HepG2 (cell line): ENCODE measurements at regions not wholly inside any gene's neighbourhood (a gene's known extent, or its start where the extent isn't known, plus 50 kb on each side); places are given as distances from the start of the nearest gene placed in this dataset.

Experiments
- ATAC-seq: fragments of 200-7000 bp; cut with Tn5 transposase; 3 replicates; pipeline ENCODE4 v1.9.1; 2020; ENCODE audit warnings: mild to moderate bottlenecking, moderate library complexity
- BruUV-seq: library from RNA; stranded (reverse); fragments of 400-500 nt; replicated peaks from 2 replicates; lab custom pipeline; 2021; lab: Mats Ljungman, UMichigan
- CTCF ChIA-PET: fragments of 300-600 bp; formaldehyde crosslinking; extraction: SDS; loops from one replicate; lab custom pipeline; 2021; ENCODE audit warnings: low total read pairs, inconsistent platforms, low intra/inter-chr PET ratio; lab: Yijun Ruan, JAX
- POLR2A ChIA-PET: fragments of 350-600 bp; sonication (Branson Sonifier 250); formaldehyde crosslinking; loops from one replicate; lab custom pipeline; 2020; ENCODE audit warnings: antibody characterized with exemption, inconsistent platforms; lab: Yijun Ruan, JAX
- DNase-seq: peaks from one replicate; pipeline ENCODE4 v3.0.0-alpha.2; 2015; ENCODE audit warnings: low spot score
- FAIRE-seq: peaks from 3 replicates; lab custom pipeline; 2011; peaks lifted over from hg19 to GRCh38; lab: Jason Lieb, UNC
- H2AFZ ChIP-seq: one replicate; pipeline ENCODE4 v1.6.1; 2011; ENCODE audit warnings: low read length, inconsistent platforms
- H3K27ac ChIP-seq: fragments of 300-600 bp; 3 replicates; pipeline ENCODE4 v1.8.0; 2011; ENCODE audit warnings: mixed run types, mild to moderate bottlenecking, mixed read lengths, low read length, inconsistent platforms; ENCODE audit not compliant: insufficient read depth; ENCODE audit errors: extremely low read length
- H3K27me3 ChIP-seq, 2 experiments: fragments of 200-600 bp in 1 of 2; 2 replicates in 1 of 2; 3 replicates in 1 of 2; pipeline versions ENCODE4 v1.6.0 to v1.8.0; 2011; ENCODE audit warnings: low read length in 2 of 2, mild to moderate bottlenecking in 2 of 2, moderate library complexity in 2 of 2, inconsistent platforms in 1 of 2; ENCODE audit not compliant: insufficient read depth in 2 of 2, control insufficient read depth in 1 of 2
- H3K36me3 ChIP-seq, 2 experiments: fragments of 200-600 bp in 1 of 2; replicated peaks in 1 of 2; 2 replicates in 1 of 2; 3 replicates in 1 of 2; pipeline versions ENCODE4 v1.5.1 to v1.8.0; 2011; ENCODE audit warnings: low read length in 2 of 2, inconsistent platforms in 1 of 2; ENCODE audit not compliant: insufficient read depth in 2 of 2, control insufficient read depth in 1 of 2
- H3K4me1 ChIP-seq: 2 replicates; pipeline ENCODE4 v1.5.1; 2012; ENCODE audit warnings: low read length, inconsistent platforms; ENCODE audit not compliant: insufficient read depth
- H3K4me2 ChIP-seq: 2 replicates; pipeline ENCODE4 v1.6.0; 2011; ENCODE audit warnings: low read depth, low read length, inconsistent platforms
- H3K4me3 ChIP-seq, 3 experiments: fragments of 200-600 bp in 1 of 3; sonication (generic), shearing (Covaris generic) in 1 of 3; replicated peaks in 1 of 3; 2 replicates each; pipeline ENCODE4 v1.5.1; 2011 to 2016; ENCODE audit warnings: low read length in 3 of 3, inconsistent platforms in 2 of 3, low read depth in 2 of 3, mild to moderate bottlenecking in 2 of 3, control low read depth in 1 of 3, mixed read lengths in 1 of 3; ENCODE audit not compliant: insufficient read depth in 1 of 3
- H3K79me2 ChIP-seq: one replicate; pipeline ENCODE4 v1.6.1; 2011; ENCODE audit warnings: low read length, inconsistent platforms; ENCODE audit not compliant: insufficient read depth
- H3K9ac ChIP-seq: 2 replicates; pipeline ENCODE4 v1.6.0; 2011; ENCODE audit warnings: mild to moderate bottlenecking, low read depth, low read length, inconsistent platforms; ENCODE audit not compliant: insufficient read depth
- H3K9me3 ChIP-seq: 2 replicates; pipeline ENCODE4 v1.5.1; 2012; ENCODE audit warnings: mild to moderate bottlenecking, low read length
- H4K20me1 ChIP-seq: 2 replicates; pipeline ENCODE4 v1.6.0; 2011; ENCODE audit warnings: inconsistent platforms, mild to moderate bottlenecking, low read length, moderate library complexity; ENCODE audit not compliant: insufficient read depth
- CTCF ChIP-seq: sonication (generic); formaldehyde crosslinking; IDR thresholded peaks from 2 replicates; pipeline ENCODE4 v1.5.0; 2020; ENCODE audit warnings: mild to moderate bottlenecking, missing genetic modification reagents, moderate library complexity
- ELF3 ChIP-seq: IDR thresholded peaks from 2 replicates; pipeline ENCODE4 v1.6.1; 2016; ENCODE audit warnings: missing genetic modification reagents, missing compliant biosample characterization
- HMGXB4 ChIP-seq, 2 experiments: sonication (generic) in 1 of 2; formaldehyde crosslinking in 1 of 2; IDR thresholded peaks; 2 replicates each; pipeline versions ENCODE4 v1.4.0 to v1.6.1; 2018 to 2020; ENCODE audit warnings: missing genetic modification reagents in 2 of 2, borderline replicate concordance in 1 of 2, low read depth in 1 of 2, mild to moderate bottlenecking in 1 of 2, missing biosample characterization in 1 of 2
- HOXA5 ChIP-seq: sonication (generic); formaldehyde crosslinking; IDR thresholded peaks from 2 replicates; pipeline ENCODE4 v1.4.0; 2020; ENCODE audit warnings: missing genetic modification reagents
- MIXL1 ChIP-seq: IDR thresholded peaks from 2 replicates; pipeline ENCODE4 v1.6.1; 2016
- RAD21 ChIP-seq: fragments of 450-650 bp; formaldehyde crosslinking; IDR thresholded peaks from 2 replicates; pipeline ENCODE4 v1.5.0; 2020; ENCODE audit warnings: mild to moderate bottlenecking
- SMC3 ChIP-seq: IDR thresholded peaks from 2 replicates; pipeline ENCODE4 v1.6.1; 2011; ENCODE audit warnings: low read length, improper control_type of control experiment
- STAG1 ChIP-seq: sonication (generic); formaldehyde crosslinking; IDR thresholded peaks from 2 replicates; pipeline ENCODE4 v1.4.0; 2020; ENCODE audit warnings: missing genetic modification reagents
- TBX2 ChIP-seq: sonication (generic); formaldehyde crosslinking; IDR thresholded peaks from 2 replicates; pipeline ENCODE4 v1.5.0; 2020; ENCODE audit warnings: missing genetic modification reagents, mild to moderate bottlenecking, borderline replicate concordance
- TRIM22 ChIP-seq: fragments of 450-650 bp; IDR thresholded peaks from 2 replicates; pipeline ENCODE4 v1.6.1; 2017
- ZFP36 ChIP-seq: fragments of 150-350 bp; IDR thresholded peaks from 2 replicates; pipeline ENCODE4 v1.6.1; 2018; ENCODE audit warnings: borderline replicate concordance, low read length, low read depth; ENCODE audit not compliant: partially characterized antibody
- ZNF501 ChIP-seq: sonication (generic); formaldehyde crosslinking; IDR thresholded peaks from 2 replicates; pipeline ENCODE4 v1.5.1; 2020; ENCODE audit warnings: mild to moderate bottlenecking, moderate library complexity, missing genetic modification reagents
- ZNF547 ChIP-seq: sonication (generic); formaldehyde crosslinking; IDR thresholded peaks from 2 replicates; pipeline ENCODE4 v1.5.1; 2020; ENCODE audit warnings: mild to moderate bottlenecking, missing genetic modification reagents
- ZNF598 ChIP-seq: sonication (generic); formaldehyde crosslinking; IDR thresholded peaks from 2 replicates; pipeline ENCODE4 v1.5.1; 2020; ENCODE audit warnings: mild to moderate bottlenecking, missing genetic modification reagents, borderline replicate concordance
- ZSCAN21 ChIP-seq: sonication (generic); formaldehyde crosslinking; IDR thresholded peaks from 2 replicates; pipeline ENCODE4 v1.8.0; 2022; ENCODE audit warnings: mild to moderate bottlenecking, missing genetic modification reagents, moderate library complexity, borderline replicate concordance
- WGBS: methylation state at CpG from one replicate; pipeline ENCODE4 v1.1.6; 2017; ENCODE audit warnings: low lambda C conversion rate; 5-methylcytosine and 5-hydroxymethylcytosine counted together
- in situ Hi-C: cut with HindIII; loops from 2 replicates; pipeline ENCODE4 v1.10.0; 2017; ENCODE audit warnings: low pct_unique_long_range_greater_than_20kb; ENCODE audit not compliant: extremely low pct_ligation_motif_present
- intact Hi-C: fragments of 100-400 bp; cut with micrococcal nuclease; formaldehyde crosslinking; loops from one replicate; pipeline ENCODE4 v1.10.0; 2022; ENCODE audit not compliant: unreplicated experiment

- intact Hi-C loops, result loop anchor here (1.0 to 2.0 kb wide), 3 partner anchors 297 to 1712 kb away; no protein-coding TSS in a partner anchor
- ChIA-PET POLR2A (no interaction called here), CTCF (interaction anchor here (0.9 to 1.7 kb wide), 4 partner anchors 321 to 1782 kb away, joined by 3 to 11 read pairs (median 6); no protein-coding TSS in a partner anchor)
- peak; percentile 73 for FAIRE-seq
- BruUV-seq, result no TSS peak
- peak; percentile 62 for DNase-seq
- no peak overlapping the region for H2AFZ ChIP-seq
- H3K4me1 ChIP-seq, result peaks cover 5% of the 10 kb centered on the region
- 29% methylated on average over 7 of the region's 7 CpGs for WGBS
- no peaks in the 10 kb centered on the region for H3K27me3 ChIP-seq
- peak; percentile 89 for ATAC-seq
- H4K20me1 ChIP-seq, result no peaks in the 10 kb centered on the region
- no peaks in the 10 kb centered on the region for H3K36me3 ChIP-seq
- H3K4me3 ChIP-seq, result no peak overlapping the region
- H3K9ac ChIP-seq, result no peak overlapping the region
- no peak overlapping the region for H3K27ac ChIP-seq
- no peaks in the 10 kb centered on the region for H3K9me3 ChIP-seq
- H3K79me2 ChIP-seq, result no peaks in the 10 kb centered on the region
- H3K4me2 ChIP-seq, result no peak overlapping the region
- peak; percentile 91 for TF ChIP-seq MIXL1
- no peak for TF ChIP-seq ZSCAN21
- no peak for TF ChIP-seq ZNF501 (CRISPR knock-in tag)
- TF ChIP-seq ZNF547 (CRISPR knock-in tag), result no peak
- TF ChIP-seq ELF3 (CRISPR knock-in tag), result peak; percentile 19; the same call in 1 of the 2 replicates
- peak; percentile 90 for TF ChIP-seq STAG1 (CRISPR knock-in tag)
- peak; percentile 86 for TF ChIP-seq CTCF
- TF ChIP-seq HMGXB4 (CRISPR knock-in tag; IDR thresholded peaks at IDR 0.05; ENCODE audit: borderline replicate concordance in 1 of 2, low read depth in 1 of 2), result no peak
- TF ChIP-seq HOXA5 (CRISPR knock-in tag), result 0 out of 2 replicates have a peak, but pooled peaks have one; percentile 49
- no peak for TF ChIP-seq TBX2 (CRISPR knock-in tag)
- TF ChIP-seq RAD21 (CRISPR knock-in tag), result peak; percentile 54; the same call in 1 of the 2 replicates
- TF ChIP-seq SMC3, result peak; percentile 76
- TF ChIP-seq ZNF598 (CRISPR knock-in tag), result no peak
- no peak for TF ChIP-seq TRIM22
- peak; percentile 32 for TF ChIP-seq ZFP36
- TF ChIP-seq, all 625 proteins: peak for 8
- in situ Hi-C loops, result loop anchor here (25.0 kb wide), 1 partner anchor 1776 kb away; no protein-coding TSS in a partner anchor
Measured at GRCh38 chr2:103161456-103162289, 399.8 kb downstream of the TMEM182 start.
